H9 (cell line): ENCODE measurements at regions not wholly inside any gene's neighbourhood (a gene's known extent, or its start where the extent isn't known, plus 50 kb on each side); places are given as distances from the start of the nearest gene placed in this dataset.
"Not testable (repeated sequence)": the region's sequence is repeated elsewhere in the genome, so short reads cannot be mapped to it uniquely, and the experiment has no call there.

ENCODE experiments used
- DNase-seq: peaks from one replicate; pipeline ENCODE4 v3.0.0-alpha.2; 2017
- H2AFZ ChIP-seq: one replicate; pipeline ENCODE4 v1.6.1; 2013; ENCODE audit warnings: mild to moderate bottlenecking, low read length, control low read depth, moderate library complexity
- H2AK5ac ChIP-seq: 2 replicates; pipeline ENCODE4 v1.6.1; 2013; ENCODE audit warnings: low read length, control low read depth, mixed read lengths; ENCODE audit not compliant: insufficient read length
- H2BK120ac ChIP-seq: one replicate; pipeline ENCODE4 v1.6.1; 2013; ENCODE audit warnings: low read depth, mild to moderate bottlenecking, low read length, control low read depth, inconsistent platforms; ENCODE audit not compliant: poor library complexity, severe bottlenecking
- H2BK12ac ChIP-seq: 2 replicates; pipeline ENCODE4 v1.6.1; 2013; ENCODE audit warnings: low read length, control low read depth, mixed read lengths, low read depth; ENCODE audit not compliant: insufficient read length
- H2BK15ac ChIP-seq: 2 replicates; pipeline ENCODE4 v1.6.1; 2013; ENCODE audit warnings: low read depth, low read length, control low read depth
- H2BK20ac ChIP-seq: one replicate; pipeline ENCODE4 v1.6.1; 2013; ENCODE audit warnings: low read depth, mild to moderate bottlenecking, low read length, control low read depth, inconsistent platforms; ENCODE audit not compliant: poor library complexity, severe bottlenecking
- H2BK5ac ChIP-seq: 2 replicates; pipeline ENCODE4 v1.6.1; 2013; ENCODE audit warnings: low read length, control low read depth, mixed read lengths; ENCODE audit not compliant: insufficient read length
- H3K14ac ChIP-seq: 2 replicates; pipeline ENCODE4 v1.6.1; 2013; ENCODE audit warnings: low read length, control low read depth; ENCODE audit not compliant: insufficient read depth
- H3K18ac ChIP-seq: 2 replicates; pipeline ENCODE4 v1.6.1; 2013; ENCODE audit warnings: low read depth, mild to moderate bottlenecking, mixed read lengths, low read length, control low read depth; ENCODE audit not compliant: insufficient read length
- H3K23ac ChIP-seq: 2 replicates; pipeline ENCODE4 v1.6.1; 2013; ENCODE audit warnings: low read length, control low read depth, mixed read lengths, low read depth; ENCODE audit not compliant: insufficient read length
- H3K23me2 ChIP-seq: 2 replicates; pipeline ENCODE4 v1.6.1; 2013; ENCODE audit warnings: low read depth, mild to moderate bottlenecking, mixed read lengths, low read length, control low read depth; ENCODE audit not compliant: insufficient read length, poor library complexity, severe bottlenecking
- H3K27ac ChIP-seq: 2 replicates; pipeline ENCODE4 v1.5.1; 2013; ENCODE audit warnings: low read length, control low read depth, mixed read lengths, low read depth; ENCODE audit not compliant: insufficient read length
- H3K27me3 ChIP-seq: 2 replicates; pipeline ENCODE4 v1.6.1; 2013; ENCODE audit warnings: low read length, control low read depth, inconsistent platforms; ENCODE audit not compliant: insufficient read depth
- H3K4ac ChIP-seq: 2 replicates; pipeline ENCODE4 v1.6.1; 2013; ENCODE audit warnings: low read depth, mild to moderate bottlenecking, control low read depth, inconsistent platforms, low read length, moderate library complexity
- H3K4me1 ChIP-seq: 2 replicates; pipeline ENCODE4 v1.6.1; 2013; ENCODE audit warnings: low read length, control low read depth, inconsistent platforms; ENCODE audit not compliant: insufficient read depth
- H3K4me2 ChIP-seq: 2 replicates; pipeline ENCODE4 v1.6.1; 2013; ENCODE audit warnings: low read length, control low read depth, mixed read lengths; ENCODE audit not compliant: insufficient read length, insufficient read depth
- H3K56ac ChIP-seq: 2 replicates; pipeline ENCODE4 v1.6.1; 2013; ENCODE audit warnings: low read depth, mild to moderate bottlenecking, mixed read lengths, low read length, control low read depth; ENCODE audit not compliant: insufficient read length
- H3K79me1 ChIP-seq: 2 replicates; pipeline ENCODE4 v1.6.1; 2013; ENCODE audit warnings: low read depth, mild to moderate bottlenecking, moderate library complexity, low read length, control low read depth, inconsistent platforms; ENCODE audit not compliant: insufficient read depth, poor library complexity, severe bottlenecking
- H3K79me2 ChIP-seq: 2 replicates; pipeline ENCODE4 v1.6.1; 2013; ENCODE audit warnings: low read length, control low read depth, inconsistent platforms; ENCODE audit not compliant: insufficient read depth
- H3K9ac ChIP-seq: 2 replicates; pipeline ENCODE4 v1.6.1; 2013; ENCODE audit warnings: low read length, control low read depth, mixed read lengths; ENCODE audit not compliant: insufficient read length; ENCODE audit errors: extremely low read depth
- H3K9me3 ChIP-seq: one replicate; pipeline ENCODE4 v1.6.1; 2013; ENCODE audit warnings: low read depth, low read length, inconsistent platforms; ENCODE audit not compliant: control insufficient read depth
- H3T11ph ChIP-seq: one replicate; pipeline ENCODE4 v1.6.1; 2013; ENCODE audit warnings: mild to moderate bottlenecking, low read length, control low read depth, inconsistent platforms
- H4K20me1 ChIP-seq: one replicate; pipeline ENCODE4 v1.6.1; 2013; ENCODE audit not compliant: control insufficient read depth, insufficient read length, insufficient read depth
- H4K5ac ChIP-seq: 2 replicates; pipeline ENCODE4 v1.6.1; 2013; ENCODE audit warnings: low read depth, mild to moderate bottlenecking, mixed read lengths, low read length, control low read depth; ENCODE audit not compliant: insufficient read length
- H4K8ac ChIP-seq: replicated peaks from 2 replicates; pipeline ENCODE4 v1.6.1; 2013; ENCODE audit warnings: low read length, control low read depth, mixed read lengths, low read depth; ENCODE audit not compliant: insufficient read length
- H4K91ac ChIP-seq: 2 replicates; pipeline ENCODE4 v1.6.1; 2013; ENCODE audit warnings: low read depth, mild to moderate bottlenecking, moderate library complexity, mixed read lengths, low read length, control low read depth; ENCODE audit not compliant: insufficient read length
- H3K27ac Mint-ChIP-seq, 3 experiments: 2 replicates in 2 of 3; 3 replicates in 1 of 3; pipeline ENCODE4 v1.8.0; 2020 to 2021; ENCODE audit warnings: mixed read lengths in 3 of 3, mild to moderate bottlenecking in 1 of 3, moderate library complexity in 1 of 3
- H3K27me3 Mint-ChIP-seq: 2 replicates; pipeline ENCODE4 v1.8.0; 2021; ENCODE audit warnings: low read depth, mild to moderate bottlenecking, moderate library complexity, mixed read lengths
- H3K36me3 Mint-ChIP-seq, 3 experiments: 2 replicates in 2 of 3; 3 replicates in 1 of 3; pipeline ENCODE4 v1.8.0; 2020 to 2021; ENCODE audit warnings: low read depth in 3 of 3, mixed read lengths in 3 of 3; ENCODE audit not compliant: insufficient read depth in 1 of 3
- H3K4me1 Mint-ChIP-seq, 2 experiments: 2 replicates each; pipeline ENCODE4 v1.8.0; 2020; ENCODE audit warnings: mixed read lengths in 2 of 2
- H3K4me3 Mint-ChIP-seq, 2 experiments: 2 replicates in 1 of 2; 3 replicates in 1 of 2; pipeline ENCODE4 v1.8.0; 2020 to 2021; ENCODE audit warnings: mild to moderate bottlenecking in 2 of 2, mixed read lengths in 2 of 2, moderate library complexity in 1 of 2
- H3K9me3 Mint-ChIP-seq, 2 experiments: 2 replicates in 1 of 2; 3 replicates in 1 of 2; pipeline ENCODE4 v1.8.0; 2020; ENCODE audit warnings: mild to moderate bottlenecking in 2 of 2, mixed read lengths in 2 of 2, moderate library complexity in 1 of 2
- WGBS: extraction: QIAGEN DNeasy Blood & Tissue Kit; methylation state at CpG from one replicate; pipeline ENCODE4 v1.1.7; 2013; ENCODE audit warnings: missing lambda C conversion rate, low lambda C conversion rate, mixed read lengths; ENCODE audit not compliant: insufficient read length; ENCODE audit errors: extremely low coverage; 5-methylcytosine and 5-hydroxymethylcytosine counted together
- TF ChIP-seq, protein P1 (sequence below): fragments of 200-600 bp; sonication (generic); conservative IDR thresholded peaks from 3 replicates; pipeline ENCODE4 v1.8.0; 2021; ENCODE audit warnings: antibody characterized with exemption, mild to moderate bottlenecking

DNA sequence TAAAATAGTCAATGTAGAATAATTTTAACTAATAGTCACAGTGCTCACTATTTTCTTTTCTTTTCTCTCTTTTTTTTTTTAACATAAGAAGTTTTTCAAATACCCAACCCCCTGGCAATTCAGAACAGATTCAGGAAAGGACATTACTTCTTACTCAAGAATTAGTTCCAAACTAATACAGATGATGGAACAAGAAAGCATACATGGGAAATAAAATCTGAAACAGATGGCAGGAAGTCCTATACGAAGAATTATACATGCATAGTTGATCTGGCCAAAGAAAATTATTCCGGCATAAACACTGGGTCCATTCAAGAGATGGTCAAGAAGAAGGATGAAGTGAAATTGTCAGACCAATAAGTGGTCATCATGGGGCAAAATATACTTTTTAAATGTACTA is 614.4 kb upstream of the INTU start:
- DNase-seq = no peak
- Histone ChIP-seq H4K8ac (no peak overlapping the region), H3K9me3 (no peaks in the 10 kb centered on the region), H3K4me2 (no peak overlapping the region), H3K27me3 (no peaks in the 10 kb centered on the region), H4K91ac (no peak overlapping the region), H3K56ac (no peak overlapping the region), H2BK12ac (no peak overlapping the region), H2BK15ac (no peak overlapping the region), H3K9ac (no peak overlapping the region), H3K27ac (no peak overlapping the region), H3K23me2 (no peaks in the 10 kb centered on the region), H2BK5ac (no peak overlapping the region), H2BK20ac (no peak overlapping the region), H3K79me1 (no peaks in the 10 kb centered on the region), H3K4me1 (peaks cover 5% of the 10 kb centered on the region; the same call in 1 of the 2 replicates), H3K23ac (no peak overlapping the region), H3T11ph (no peak overlapping the region), H4K5ac (no peak overlapping the region), H3K18ac (no peak overlapping the region), H2AK5ac (no peak overlapping the region), H2BK120ac (no peak overlapping the region), H3K14ac (no peak overlapping the region), H3K79me2 (no peaks in the 10 kb centered on the region), H4K20me1 (no peaks in the 10 kb centered on the region), H2AFZ (no peak overlapping the region), H3K4ac (no peak overlapping the region)
- Mint-ChIP-seq H3K36me3 (peaks cover 0 to 2% (median 0%) of the 10 kb centered on the region in 3 experiments; a peak in 1 of 7 replicates), H3K27ac (no peak overlapping the region), H3K4me1 (peaks cover 10 to 11% of the 10 kb centered on the region in 2 experiments), H3K9me3 (peaks cover 0 to 4% of the 10 kb centered on the region in 2 experiments; a peak in 2 of 5 replicates), H3K27me3 (no peaks in the 10 kb centered on the region), H3K4me3 (no peak overlapping the region)
- no CpG with 5 or more reads among the region's 2 CpGs for WGBS
- TF ChIP-seq, protein P1, sequence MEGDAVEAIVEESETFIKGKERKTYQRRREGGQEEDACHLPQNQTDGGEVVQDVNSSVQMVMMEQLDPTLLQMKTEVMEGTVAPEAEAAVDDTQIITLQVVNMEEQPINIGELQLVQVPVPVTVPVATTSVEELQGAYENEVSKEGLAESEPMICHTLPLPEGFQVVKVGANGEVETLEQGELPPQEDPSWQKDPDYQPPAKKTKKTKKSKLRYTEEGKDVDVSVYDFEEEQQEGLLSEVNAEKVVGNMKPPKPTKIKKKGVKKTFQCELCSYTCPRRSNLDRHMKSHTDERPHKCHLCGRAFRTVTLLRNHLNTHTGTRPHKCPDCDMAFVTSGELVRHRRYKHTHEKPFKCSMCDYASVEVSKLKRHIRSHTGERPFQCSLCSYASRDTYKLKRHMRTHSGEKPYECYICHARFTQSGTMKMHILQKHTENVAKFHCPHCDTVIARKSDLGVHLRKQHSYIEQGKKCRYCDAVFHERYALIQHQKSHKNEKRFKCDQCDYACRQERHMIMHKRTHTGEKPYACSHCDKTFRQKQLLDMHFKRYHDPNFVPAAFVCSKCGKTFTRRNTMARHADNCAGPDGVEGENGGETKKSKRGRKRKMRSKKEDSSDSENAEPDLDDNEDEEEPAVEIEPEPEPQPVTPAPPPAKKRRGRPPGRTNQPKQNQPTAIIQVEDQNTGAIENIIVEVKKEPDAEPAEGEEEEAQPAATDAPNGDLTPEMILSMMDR = no peak

DNA sequence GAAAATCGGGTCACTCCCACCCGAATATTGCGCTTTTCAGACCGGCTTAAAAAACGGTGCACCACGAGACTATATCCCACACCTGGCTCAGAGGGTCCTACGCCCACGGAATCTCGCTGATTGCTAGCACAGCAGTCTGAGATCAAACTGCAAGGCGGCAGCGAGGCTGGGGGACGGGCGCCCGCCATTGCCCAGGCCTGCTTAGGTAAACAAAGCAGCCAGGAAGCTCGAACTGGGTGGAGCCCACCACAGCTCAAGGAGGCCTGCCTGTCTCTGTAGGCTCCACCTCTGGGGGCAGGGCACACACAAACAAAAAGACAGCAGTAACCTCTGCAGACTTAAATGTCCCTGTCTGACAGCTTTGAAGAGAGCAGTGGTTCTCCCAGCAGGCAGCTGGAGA is 611.9 kb upstream of the INTU start:
- H3K4me3 Mint-ChIP-seq, H2BK120ac ChIP-seq, H3K4me2 ChIP-seq, H3K4ac ChIP-seq, H3K56ac ChIP-seq, H3K23ac ChIP-seq, H3K14ac ChIP-seq, H2AFZ ChIP-seq, DNase-seq, H4K20me1 ChIP-seq, H4K5ac ChIP-seq, H2BK15ac ChIP-seq, H4K91ac ChIP-seq, H3K79me1 ChIP-seq, H2BK5ac ChIP-seq, H3K23me2 ChIP-seq, H3K27ac Mint-ChIP-seq, H3K27me3 Mint-ChIP-seq, H2AK5ac ChIP-seq, H3K27me3 ChIP-seq, H3K27ac ChIP-seq, H3K36me3 Mint-ChIP-seq, H3K4me1 ChIP-seq, H3K9me3 Mint-ChIP-seq, H3T11ph ChIP-seq, H2BK20ac ChIP-seq, H3K79me2 ChIP-seq, H3K9ac ChIP-seq, H3K4me1 Mint-ChIP-seq, H4K8ac ChIP-seq, H2BK12ac ChIP-seq, H3K18ac ChIP-seq, H3K9me3 ChIP-seq: not testable (repeated sequence)
- no CpG with 5 or more reads among the region's 15 CpGs for WGBS
